Mucosa of gallbladder (tissue), 1 donor: ENCODE measurements at regions not wholly inside any gene's neighbourhood (a gene's known extent, or its start where the extent isn't known, plus 50 kb on each side); places are given as distances from the start of the nearest gene placed in this dataset.

ENCODE experiments used
- DNase-seq: peaks from one replicate; pipeline ENCODE4 v3.0.0-alpha.2; 2020; ENCODE audit warnings: low spot score
- donor health status: DM: no; HTN: no; CAD: no.

DNA sequence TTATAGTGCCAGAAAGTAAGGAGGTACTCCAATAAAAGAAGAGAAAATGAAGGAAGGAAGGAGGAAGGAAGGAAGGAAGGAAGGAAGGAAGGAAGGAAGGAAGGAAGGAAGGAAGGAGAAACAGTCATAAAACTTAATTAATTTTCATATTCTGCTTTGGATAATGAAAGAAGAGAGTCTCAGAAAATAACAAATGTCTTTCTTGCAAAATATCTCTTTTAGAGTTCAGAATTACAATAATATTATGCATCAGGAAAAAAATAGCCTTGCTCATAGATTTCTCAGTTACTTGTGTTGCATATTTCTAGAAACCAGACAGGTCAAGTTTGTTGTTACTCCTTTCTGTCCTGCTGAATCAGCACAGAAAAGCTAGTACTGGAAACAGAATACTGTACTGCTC, 130.1 kb upstream of the DKK2 start:
- DNase-seq, result no peak

DNA sequence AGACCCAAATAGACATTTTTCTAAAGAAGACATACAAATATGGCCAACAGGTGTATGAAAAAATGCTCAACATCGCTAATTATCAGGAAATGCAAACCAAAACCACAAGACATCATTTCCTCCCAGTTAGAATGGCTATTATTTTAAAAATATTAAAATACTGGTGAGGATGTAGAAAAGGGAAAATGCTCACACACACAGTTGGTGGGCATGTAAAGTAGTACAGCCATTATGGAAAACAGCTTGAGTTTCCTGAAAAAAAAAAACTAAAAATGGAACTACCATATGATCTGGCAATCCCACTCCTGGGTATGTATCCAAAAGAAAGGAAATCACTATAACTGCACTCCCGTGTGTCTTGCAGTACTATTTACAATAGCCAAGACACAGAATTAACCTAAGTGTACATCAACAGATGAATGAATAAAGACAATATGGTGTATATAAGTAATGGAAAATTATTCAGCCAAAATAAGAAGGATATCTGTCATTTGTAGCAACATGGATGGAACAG, 128.9 kb upstream of the DKK2 start:
- DNase-seq, result no peak

DNA sequence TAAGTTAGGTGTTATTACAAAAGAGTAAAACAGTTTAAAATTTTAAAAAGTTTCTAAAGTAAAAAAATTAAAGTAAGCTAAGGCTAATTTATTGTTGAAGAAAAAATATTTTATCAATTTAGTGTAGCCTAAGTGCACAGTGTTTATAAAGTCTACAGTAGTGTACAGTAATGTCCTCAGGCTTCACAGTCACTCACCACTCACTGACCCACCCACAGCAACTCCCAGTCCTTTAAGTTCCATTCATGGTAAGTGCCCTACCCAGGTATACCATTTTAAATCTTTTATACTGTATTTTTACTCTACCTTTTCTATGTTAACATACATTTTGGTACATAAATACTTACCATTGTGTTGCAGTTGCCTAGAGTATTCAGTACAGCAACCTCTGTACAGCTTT, 120.3 kb upstream of the DKK2 start:
- DNase-seq, result no peak

DNA sequence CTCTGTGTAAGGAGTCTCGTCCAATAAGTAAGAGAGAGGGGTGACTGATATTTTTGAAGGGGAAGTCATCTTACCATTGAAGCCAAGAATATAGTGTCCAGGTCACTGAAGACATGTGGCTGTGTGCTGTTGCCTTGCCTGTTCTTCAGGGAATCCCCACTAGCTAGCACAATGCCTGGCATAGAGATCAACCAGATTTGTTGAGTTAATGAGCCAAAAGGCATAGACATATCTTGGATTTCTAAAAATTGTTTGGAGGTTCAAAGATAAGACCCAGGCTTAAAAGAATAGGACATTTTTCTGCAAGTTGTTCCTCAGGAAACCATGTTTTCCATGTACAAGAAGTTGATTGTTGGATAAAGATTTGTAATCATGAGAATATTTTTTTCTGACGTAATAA, 119.3 kb upstream of the DKK2 start:
- DNase-seq, result no peak

DNA sequence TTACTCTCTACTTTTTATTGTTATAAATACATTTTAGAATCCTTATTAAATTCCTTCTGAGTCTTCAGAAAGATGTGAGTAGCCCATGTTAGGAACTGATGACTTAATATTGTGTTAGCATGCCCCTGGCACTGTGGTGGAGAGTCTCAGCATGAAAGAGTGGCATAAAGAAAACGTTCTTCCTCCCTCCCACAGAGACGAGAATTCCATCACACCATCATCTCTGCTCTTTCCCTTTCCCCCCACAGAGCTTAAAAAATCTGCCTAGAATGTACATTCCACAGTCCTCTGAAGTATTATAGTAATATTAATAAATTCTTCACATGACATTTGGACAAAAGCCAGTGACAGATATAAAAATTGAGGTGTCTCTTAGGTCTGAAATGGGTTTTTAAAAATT, 117.8 kb upstream of the DKK2 start:
- no peak for DNase-seq

DNA sequence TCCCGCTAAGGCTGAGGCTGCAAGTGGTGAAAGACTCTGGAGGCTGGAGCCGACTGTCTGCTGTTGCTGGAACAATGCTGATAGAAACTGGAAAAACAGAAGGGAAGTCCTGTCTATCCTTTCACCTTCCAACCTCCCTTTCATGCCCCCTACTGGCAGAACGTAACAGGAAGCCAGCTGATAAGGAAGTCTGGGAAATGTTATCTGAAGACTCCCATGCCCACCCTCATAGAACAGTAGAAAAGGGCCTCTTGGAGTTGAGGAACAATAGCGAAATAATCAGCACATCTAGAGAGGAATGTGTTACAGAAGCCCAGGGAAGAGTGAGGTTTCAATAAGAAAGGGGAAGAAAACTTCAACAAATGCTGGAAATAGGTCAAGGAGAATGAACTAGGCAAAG, 117.1 kb upstream of the DKK2 start:
- DNase-seq, result no peak

DNA sequence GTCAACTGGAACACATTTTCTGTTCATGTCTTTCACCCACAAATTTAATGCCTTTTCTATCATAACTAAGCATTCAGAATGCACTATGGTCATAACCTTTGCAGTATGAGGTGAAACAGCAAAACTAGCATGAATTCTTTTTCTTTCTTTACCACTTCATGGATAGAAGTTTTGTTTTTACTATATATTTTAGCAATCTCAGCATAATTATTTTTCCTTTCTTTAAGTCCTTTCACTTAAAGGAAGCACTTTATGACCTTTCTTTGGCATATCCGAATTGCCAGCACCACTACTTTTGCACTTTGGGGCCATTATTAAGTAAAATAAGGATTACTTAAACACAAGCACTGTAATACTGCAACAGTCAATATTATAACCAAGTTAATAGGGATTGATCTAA, 115.1 kb upstream of the DKK2 start:
- no peak for DNase-seq

DNA sequence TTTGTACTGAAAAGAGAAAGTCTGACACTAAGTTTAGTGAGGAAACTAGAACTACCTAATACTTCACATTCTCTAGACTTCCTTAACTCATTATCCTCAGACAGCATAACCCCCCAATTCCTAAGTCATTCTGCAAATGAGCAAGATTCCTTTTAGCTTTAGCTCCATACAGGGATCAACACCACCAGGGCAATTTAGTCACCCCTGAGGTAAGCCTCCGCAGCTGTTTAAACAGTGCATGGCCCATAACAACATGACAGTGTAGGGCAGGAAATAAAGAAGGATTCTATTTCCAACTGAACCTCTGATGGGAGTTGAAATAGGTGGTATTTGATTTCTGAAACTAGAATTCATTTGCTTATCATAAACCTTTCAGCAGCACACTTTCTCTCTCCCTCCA, 112.8 kb upstream of the DKK2 start:
- DNase-seq, result no peak

DNA sequence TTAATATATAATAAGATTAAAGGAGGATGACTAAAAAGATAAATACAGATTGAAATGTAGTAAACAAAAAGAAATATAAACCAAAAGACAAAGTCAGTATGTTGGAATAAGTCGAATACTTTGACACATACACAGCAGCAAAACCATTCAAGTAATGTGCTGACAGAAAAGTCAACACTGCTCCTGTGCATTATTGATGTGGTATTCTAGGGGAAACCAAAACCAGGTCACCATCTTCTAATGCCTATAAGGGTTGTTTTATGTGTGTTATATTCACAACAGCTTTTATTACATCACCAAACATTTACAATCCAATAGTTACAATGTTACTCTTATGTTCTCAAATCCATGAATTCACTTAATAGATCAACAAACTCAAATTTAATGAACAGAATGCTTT, 111.8 kb upstream of the DKK2 start:
- no peak for DNase-seq

DNA sequence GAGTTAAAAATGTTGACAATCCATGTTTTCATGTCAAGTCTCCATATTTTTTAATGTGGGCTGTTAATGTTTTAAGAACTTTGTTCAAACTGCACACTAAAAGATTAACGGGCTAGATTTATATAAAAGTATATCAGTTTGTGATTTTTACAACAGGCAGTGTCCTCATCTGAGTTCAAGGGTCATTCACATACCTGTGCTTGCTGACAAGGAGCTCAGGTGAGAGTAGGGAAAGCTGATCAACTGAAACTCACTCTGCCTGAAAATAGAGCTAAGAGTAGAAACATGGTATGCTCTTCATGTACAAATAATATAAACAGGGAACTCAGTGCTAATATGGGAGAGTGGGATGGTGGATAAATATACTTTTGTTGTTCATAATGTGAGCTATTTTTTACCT, 102.3 kb upstream of the DKK2 start:
- DNase-seq, result no peak

DNA sequence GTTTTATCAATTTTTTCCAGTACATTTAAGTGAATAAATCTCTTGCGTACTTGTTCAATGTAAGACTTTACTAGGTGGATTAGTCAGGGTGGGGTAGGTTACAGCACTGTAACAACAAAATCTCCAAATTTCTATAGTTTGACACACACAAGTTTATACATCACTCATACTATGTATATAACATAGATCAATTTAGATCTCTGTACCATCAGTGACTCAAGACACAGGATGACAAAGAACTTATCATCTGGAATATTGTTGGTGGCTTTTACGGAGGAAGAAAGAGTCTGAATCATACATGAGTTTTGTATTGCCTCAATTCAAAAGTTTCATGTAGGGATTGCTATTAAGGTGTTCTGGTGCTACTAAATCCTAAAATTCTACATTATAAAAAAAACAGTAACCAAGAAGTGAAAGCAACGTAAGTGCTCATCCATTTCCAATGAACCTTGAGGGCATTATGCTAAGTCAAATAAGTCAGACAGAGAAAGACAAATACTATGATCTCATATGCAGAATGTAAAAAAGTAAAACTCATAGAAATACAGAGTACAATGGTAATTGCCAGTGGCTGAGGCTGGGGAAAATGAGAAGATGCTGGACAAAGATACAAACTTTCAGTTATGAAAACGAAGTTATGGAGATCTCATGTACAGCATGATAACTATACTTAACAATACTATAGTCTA, 98.0 kb upstream of the DKK2 start:
- no peak for DNase-seq

DNA sequence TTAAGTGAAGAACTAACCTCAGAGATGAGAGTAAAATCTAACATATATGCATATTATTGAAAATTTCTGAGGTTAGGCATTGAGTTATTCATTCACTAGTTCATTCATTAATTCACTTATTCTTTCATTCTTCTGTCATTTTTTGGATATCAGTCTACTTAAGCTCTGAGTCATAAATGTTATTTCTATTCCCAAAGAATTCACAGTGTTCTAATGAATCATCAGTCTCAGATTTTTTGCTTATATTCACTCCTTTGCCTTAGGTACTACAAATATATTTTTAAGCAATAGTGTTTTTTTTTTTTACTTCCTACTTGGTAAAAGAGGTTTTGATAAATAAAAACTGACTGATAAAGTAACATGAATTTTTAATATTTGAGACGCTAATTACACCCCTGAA, 95.2 kb upstream of the DKK2 start:
- no peak for DNase-seq

DNA sequence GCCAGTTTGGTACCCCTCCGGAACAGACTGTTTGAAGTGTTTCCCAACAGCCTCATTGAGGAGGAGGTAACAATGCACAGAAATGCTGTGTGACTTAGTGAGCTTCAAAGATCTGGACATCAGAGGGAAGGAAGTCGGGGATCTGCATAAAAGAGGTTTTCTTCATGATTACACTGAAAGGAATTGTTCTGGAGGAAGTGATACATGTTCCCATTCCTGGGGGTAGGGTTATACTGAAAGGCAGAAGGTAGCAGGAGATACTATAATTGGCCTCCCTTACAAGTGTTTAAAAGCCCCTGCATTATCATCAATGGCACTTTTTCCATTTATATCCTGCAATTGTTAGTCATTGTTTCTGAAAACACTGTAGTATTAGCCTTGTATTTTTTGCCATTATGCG, 94.0 kb upstream of the DKK2 start:
- DNase-seq, result no peak

DNA sequence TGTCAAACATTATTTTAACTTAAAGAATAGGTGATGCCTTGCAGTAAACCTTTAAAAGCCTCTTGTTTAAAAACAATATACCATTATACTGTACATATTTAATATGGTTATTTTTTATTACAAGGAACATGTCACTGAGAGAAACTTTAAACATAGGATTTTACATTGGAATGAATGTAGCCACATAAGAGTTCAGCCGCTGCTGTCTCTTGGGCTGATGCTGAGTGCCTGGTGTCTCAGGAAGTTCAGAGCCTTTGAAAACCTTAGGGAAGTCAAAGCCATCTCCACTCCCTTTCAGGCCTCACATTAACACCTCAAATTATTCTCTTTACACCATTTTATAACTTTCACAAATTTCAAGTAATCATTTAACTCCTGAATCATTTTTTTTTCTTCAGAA, 93.5 kb upstream of the DKK2 start:
- no peak for DNase-seq

DNA sequence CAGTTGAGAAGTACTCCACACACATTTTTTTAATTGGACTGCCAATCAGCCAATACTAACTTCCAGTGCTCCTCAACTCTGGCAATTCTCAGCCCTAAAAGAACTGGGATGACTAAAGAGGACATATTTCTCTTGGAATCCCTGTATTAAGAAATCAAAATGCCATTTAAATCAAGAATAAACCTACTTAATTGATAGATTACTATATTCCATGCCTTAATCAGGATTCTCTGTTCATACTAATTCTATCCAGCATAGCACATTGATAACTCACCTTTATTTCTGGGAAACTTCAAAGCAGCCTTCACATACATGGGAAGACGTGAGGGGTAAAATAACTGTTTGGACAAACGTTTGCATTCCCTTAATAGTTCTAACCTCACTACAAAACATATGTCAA, 93.0 kb upstream of the DKK2 start:
- DNase-seq, result no peak

DNA sequence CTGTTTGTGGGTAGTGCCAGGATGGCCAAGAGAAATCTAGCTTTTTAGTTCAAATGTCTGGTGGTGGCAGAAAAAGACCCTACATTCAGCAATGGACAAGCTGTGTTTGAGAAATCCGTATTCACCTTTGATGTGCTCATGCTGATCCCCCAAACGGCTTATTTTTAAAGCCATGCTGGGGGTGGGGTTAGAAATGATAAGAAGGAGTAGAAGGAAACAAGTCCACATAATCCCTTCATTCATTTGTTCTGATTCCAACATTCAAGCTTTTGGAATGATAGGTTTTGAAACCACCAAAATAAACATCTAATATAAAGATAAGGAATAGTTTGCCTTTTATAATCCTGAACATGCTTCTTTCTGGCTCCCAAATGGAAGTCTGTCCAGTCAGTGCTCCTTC, 92.0 kb upstream of the DKK2 start:
- no peak for DNase-seq

DNA sequence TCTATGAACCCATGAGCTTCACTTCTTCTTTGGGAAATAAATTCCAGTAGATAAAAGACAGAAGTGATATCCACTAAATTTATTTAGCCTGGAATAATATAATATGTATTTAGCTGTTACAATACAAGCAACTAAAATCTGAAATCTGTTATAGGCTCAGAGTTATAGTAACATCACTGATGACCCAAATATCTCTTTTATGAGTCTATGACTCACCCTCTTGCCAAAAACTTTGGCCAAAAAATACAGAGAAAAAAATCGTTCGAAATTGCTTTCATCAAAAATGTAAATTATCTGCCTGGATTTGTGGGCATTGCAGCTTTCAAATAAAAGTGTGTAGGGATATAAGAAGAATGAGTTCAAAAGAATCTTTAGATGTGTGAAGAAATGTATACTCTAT, 89.4 kb upstream of the DKK2 start:
- no peak for DNase-seq

DNA sequence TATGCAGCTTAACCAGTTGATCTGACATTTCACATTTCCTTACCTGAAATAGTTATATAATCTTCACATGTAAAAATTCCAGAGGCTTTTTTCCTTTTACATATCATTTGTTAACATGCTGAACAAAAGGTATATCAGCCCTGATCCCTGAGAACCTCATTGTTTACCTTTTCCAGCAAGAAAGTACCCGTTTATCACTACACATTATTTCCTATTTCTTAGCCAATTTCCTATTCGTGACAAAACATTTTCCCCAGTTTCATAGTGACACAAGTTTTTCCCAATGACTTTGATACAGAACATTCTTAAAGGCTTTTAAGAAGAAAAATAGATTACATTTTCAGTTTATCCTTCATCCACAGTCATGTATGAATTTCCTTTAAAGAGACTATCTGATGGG, 86.6 kb upstream of the DKK2 start:
- no peak for DNase-seq

DNA sequence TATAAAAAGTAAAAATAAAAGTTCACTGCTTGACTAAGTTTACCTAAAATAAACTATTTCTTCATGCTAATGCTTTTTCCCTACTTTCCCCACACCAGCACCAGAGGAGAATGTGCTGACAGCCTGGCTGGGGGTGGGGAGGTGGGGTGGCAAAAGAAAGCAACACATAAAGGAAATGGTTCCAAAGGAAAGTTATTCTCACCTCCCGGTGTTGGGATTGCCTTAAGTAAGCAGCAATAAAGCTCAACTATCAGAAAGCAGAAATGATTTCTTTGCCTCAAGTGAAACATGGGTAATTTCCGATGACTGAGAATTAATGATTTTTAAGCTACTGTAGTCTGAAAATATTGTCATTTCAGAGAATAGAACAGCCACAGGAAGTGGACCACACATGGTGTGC, 84.5 kb upstream of the DKK2 start:
- no peak for DNase-seq

DNA sequence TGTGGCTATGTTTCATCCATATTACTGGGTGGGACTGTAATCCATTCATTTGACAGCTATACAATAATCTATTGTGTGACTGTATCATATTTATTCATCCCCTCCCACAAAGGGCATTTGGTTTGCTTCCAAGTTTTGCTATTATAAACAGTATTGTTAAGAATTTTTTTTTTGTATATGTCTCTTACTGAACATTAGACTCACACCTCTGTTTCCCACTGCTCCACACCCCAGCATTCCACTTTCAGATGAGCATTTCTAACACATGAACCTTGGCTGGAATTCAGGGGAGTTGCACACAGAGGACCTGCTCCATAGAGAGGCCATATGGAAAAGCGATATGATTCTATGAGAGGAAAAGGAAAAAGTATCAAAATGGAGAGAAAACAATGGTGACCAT, 81.6 kb upstream of the DKK2 start:
- no peak for DNase-seq

DNA sequence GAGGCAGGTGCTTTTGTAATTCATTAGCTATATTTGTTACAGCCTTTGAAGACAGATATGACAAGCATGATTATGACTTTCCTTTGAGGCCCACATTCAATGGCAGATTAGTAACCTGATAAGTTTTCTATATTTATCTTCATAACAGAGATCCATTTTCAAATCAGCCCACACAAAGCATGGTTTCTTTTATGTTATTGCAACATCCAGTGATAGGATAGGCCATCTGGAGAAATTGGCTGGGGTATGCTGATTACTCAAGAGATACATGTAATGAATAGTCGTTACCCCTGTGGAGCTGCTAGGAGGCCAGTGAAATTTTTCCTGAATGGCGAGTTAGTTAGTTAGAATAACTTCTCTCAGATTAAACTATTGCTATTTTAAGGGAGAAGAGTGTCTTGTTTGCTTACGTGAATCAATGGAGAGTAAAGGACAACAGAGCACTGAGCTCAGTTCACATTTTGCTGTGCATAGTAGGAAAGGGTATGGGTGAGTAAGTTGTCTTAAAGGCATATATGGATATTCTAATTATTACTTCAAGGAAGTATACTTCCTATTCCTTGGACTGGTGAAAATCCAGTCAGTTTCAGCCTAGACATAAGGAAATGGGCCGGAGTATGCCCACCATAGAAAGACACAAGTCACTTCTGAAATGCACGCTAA, 79.2 kb upstream of the DKK2 start:
- no peak for DNase-seq

DNA sequence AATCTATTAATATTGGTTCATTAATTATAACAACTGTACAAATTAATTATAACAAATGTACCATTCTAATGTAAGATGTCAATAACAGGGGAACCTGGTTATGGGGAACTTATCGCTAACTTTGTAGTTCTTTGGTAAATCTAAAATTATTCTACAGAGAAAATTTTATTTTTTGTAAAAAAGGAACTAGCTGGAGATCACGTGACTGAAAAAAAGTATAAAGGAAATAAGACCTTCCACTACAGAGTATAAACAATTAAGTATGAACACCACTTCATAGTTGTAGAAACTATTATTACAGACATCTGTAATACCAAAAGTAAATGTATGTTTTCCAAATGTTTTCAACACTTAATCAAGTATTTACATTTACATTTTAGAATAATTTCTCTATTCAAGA, 77.9 kb upstream of the DKK2 start:
- DNase-seq, result no peak

DNA sequence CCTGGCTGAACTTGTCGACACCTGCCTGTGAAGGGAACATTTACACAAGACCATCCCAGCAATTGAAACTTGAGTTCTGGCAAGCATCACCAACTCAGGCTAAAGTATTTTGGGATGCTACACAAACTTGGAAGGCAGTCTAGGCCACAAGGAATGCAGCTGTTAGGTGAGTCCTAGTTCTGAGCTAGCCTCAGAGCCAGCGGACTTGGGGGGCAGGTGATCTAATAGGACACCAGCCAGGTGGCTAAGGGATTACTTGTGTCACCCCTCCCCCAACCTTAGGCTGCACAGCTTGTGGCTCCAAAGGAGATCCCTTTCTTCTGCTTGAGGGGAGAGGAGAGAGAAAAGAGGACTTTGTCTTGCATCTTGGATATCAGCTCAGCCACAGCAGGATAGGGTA, 62.3 kb upstream of the DKK2 start:
- DNase-seq, result no peak

DNA sequence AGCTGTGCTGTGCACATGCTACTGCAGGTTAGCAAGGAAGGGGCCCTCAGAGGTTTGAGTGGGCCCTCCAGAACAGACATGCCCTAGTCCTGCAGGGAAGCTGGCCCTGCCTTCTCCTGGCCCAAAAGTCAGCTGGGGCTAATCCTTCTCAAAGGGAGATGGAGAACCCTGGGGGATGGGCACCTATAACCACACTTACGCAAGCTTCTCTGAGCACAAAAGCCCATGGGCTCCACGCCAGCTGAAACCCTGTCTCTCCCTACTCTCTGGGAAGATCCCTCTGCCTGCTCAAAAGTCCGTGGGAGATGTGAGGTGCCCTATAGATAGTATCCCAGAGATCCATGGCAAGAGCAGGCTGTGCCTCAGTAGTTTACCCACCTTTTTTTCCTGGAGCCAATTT, 58.9 kb upstream of the DKK2 start:
- no peak for DNase-seq
